Activated CD4-positive, alpha-beta T cell treated with anti-CD3 and anti-CD28 coated beads for 36 hours (primary cell): ENCODE measurements at regions not wholly inside any gene's neighbourhood (a gene's known extent, or its start where the extent isn't known, plus 50 kb on each side); places are given as distances from the start of the nearest gene placed in this dataset.

Source experiments
- ATAC-seq: fragments of 200-7000 bp; cut with Tn5 transposase; one replicate; pipeline ENCODE4 v1.10.0; 2021; ENCODE audit warnings: mild to moderate bottlenecking, moderate library complexity
- CTCF ChIA-PET: fragments of 350-600 bp; sonication (Branson Sonifier 250); formaldehyde crosslinking; loops from one replicate; lab custom pipeline; 2021; ENCODE audit warnings: antibody characterized with exemption; lab: Charles Lee
- POLR2A ChIA-PET: fragments of 350-600 bp; sonication (Branson Sonifier 250); formaldehyde crosslinking; loops from one replicate; lab custom pipeline; 2021; ENCODE audit warnings: antibody characterized with exemption, inconsistent platforms; lab: Charles Lee
- DNase-seq: peaks from one replicate; pipeline ENCODE4 v3.0.0-alpha.2; 2020
- H3K27ac Mint-ChIP-seq: one replicate; pipeline ENCODE4 v1.8.0; 2021; ENCODE audit warnings: mixed read lengths
- H3K27me3 Mint-ChIP-seq: one replicate; pipeline ENCODE4 v1.8.0; 2021; ENCODE audit warnings: mixed read lengths
- H3K36me3 Mint-ChIP-seq: one replicate; pipeline ENCODE4 v1.8.0; 2021; ENCODE audit warnings: low read depth, mixed read lengths
- H3K4me1 Mint-ChIP-seq: one replicate; pipeline ENCODE4 v1.8.0; 2021; ENCODE audit warnings: mixed read lengths
- H3K4me3 Mint-ChIP-seq: one replicate; pipeline ENCODE4 v1.8.0; 2021; ENCODE audit warnings: mild to moderate bottlenecking, moderate library complexity, mixed read lengths
- H3K9me3 Mint-ChIP-seq: one replicate; pipeline ENCODE4 v1.8.0; 2021; ENCODE audit warnings: low read depth, mixed read lengths
- intact Hi-C, 2 experiments: fragments of 100-400 bp; cut with DNase I in 1 of 2; cut with micrococcal nuclease in 1 of 2; formaldehyde crosslinking; loops; one replicate each; pipeline versions ENCODE4 v1.14.2 to v1.15.1; 2022 to 2024; cut with DNase I, micrococcal nuclease

DNA sequence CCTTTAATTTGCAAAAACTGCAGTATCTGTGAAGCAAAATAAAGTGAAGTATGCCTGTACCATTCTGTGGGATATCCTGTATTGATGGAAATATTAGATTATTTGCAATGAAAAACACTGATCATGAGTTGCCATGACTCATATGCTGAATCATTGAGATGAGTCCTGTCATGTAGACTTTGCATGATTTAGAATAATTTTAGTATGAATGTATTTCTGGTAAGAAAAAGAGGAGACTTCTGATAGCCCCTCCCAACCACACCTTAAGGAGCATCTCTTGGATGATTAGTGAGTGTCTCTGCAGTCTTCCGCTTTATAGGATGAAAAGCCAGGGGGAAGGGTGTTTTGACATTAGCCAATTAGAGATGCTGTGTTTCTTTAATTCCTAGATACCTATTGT lies 55.2 kb upstream of the PTGS2 start:
- H3K9me3 Mint-ChIP-seq, result no peaks in the 10 kb centered on the region
- intact Hi-C loops, result loop anchor here in 1 of 2 experiments (5.0 kb wide), 1 partner anchor 118 kb away; no protein-coding TSS in a partner anchor

DNA sequence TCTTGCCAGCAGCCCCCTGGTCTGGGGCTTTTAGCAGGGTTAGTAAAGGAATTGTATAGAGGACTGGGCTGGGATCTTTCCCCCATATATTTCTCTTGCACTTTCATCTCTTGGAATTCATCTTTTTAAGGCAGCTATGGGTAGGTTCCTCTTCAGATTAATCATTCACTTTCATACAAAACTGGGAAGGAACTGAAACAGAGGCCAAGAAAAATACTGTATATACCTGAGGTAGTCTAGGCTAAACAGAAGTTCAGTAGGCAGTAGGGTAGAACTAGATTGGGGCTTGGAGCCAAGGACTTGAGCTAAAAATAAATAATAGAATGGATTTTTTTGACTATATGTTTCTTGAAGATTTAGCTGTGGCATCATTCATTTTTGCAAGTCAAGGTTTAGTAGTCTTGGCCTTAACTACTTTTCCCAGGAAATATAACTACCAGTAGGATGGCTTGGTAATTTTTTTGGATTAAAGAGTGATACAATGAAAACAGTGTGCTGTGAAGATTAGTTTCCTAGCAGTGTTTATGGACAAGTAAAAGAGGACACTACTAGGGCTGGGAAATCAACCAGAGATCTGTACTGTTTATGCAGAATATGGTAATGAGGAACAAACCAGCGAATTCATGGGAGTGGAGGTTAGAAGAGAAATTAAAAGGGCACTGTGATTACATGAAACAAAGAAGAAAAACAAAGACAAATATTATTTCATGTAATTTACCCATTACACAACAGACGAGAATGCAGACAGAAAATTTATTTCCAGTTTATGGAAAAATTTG lies 50.9 kb upstream of the PTGS2 start:
- no peak overlapping the region for H3K27ac Mint-ChIP-seq
- intact Hi-C loops, result no loop called here
- POLR2A ChIA-PET, result no interaction called here
- H3K27me3 Mint-ChIP-seq, result peaks cover 7% of the 10 kb centered on the region
- peaks cover 14% of the 10 kb centered on the region for H3K9me3 Mint-ChIP-seq
- no peak overlapping the region for H3K4me3 Mint-ChIP-seq
- DNase-seq, result no peak
- CTCF ChIA-PET, result interaction anchor here (1.2 kb wide), 1 partner anchor 12 kb away, joined by 3 read pairs; no protein-coding TSS in a partner anchor
- peaks cover 3% of the 10 kb centered on the region for H3K4me1 Mint-ChIP-seq
- H3K36me3 Mint-ChIP-seq, result no peaks in the 10 kb centered on the region
- no peak for ATAC-seq

More for the DNA sequence above, 55.2 kb upstream of the PTGS2 start:
- H3K4me3 Mint-ChIP-seq, result no peak overlapping the region
- H3K27me3 Mint-ChIP-seq, result peaks cover 7% of the 10 kb centered on the region
- ATAC-seq, result no peak
- peaks cover 15% of the 10 kb centered on the region for H3K4me1 Mint-ChIP-seq
- no peaks in the 10 kb centered on the region for H3K36me3 Mint-ChIP-seq
- no peak overlapping the region for H3K27ac Mint-ChIP-seq
- ChIA-PET CTCF (no interaction called here), POLR2A (no interaction called here)
- no peak for DNase-seq
